Peyer's patch (tissue), 4 donors: ENCODE measurements at regions not wholly inside any gene's neighbourhood (a gene's known extent, or its start where the extent isn't known, plus 50 kb on each side); places are given as distances from the start of the nearest gene placed in this dataset.

Experiments
- CTCF ChIP-seq, 6 experiments: fragments of 450-650 bp in 4 of 6; fragments of 200-600 bp in 2 of 6; sonication (generic) in 1 of 6; IDR thresholded peaks; one replicate each; pipeline ENCODE4 v1.5.1; 2017 to 2019; ENCODE audit warnings: antibody characterized with exemption in 6 of 6, mild to moderate bottlenecking in 3 of 6, moderate library complexity in 1 of 6
- POLR2A ChIP-seq, 2 donors: fragments of 450-650 bp; IDR thresholded peaks; one replicate each; pipeline ENCODE4 v1.5.1; 2017; ENCODE audit warnings: antibody characterized with exemption in 2 of 2, mild to moderate bottlenecking in 2 of 2, moderate library complexity in 2 of 2

GRCh38 chr19:28582344-28582743 lies 630.6 kb downstream of the UQCRFS1 start:
- no peak for TF ChIP-seq CTCF (IDR thresholded peaks at IDR 0.05)
- TF ChIP-seq POLR2A (IDR thresholded peaks at IDR 0.05): no peak
